Neural progenitor cell (in vitro differentiated cells): ENCODE measurements at regions not wholly inside any gene's neighbourhood (a gene's known extent, or its start where the extent isn't known, plus 50 kb on each side); places are given as distances from the start of the nearest gene placed in this dataset.

Experiments
- DNase-seq: peaks from one replicate; pipeline ENCODE4 v3.0.0-alpha.2; 2016; ENCODE audit warnings: low spot score
- H2AFZ ChIP-seq: fragments of 200-600 bp; sonication (generic); replicated peaks from 2 replicates; pipeline ENCODE4 v1.6.1; 2016; ENCODE audit warnings: antibody characterized with exemption
- H3F3A ChIP-seq: fragments of 200-600 bp; sonication (generic); 2 replicates; pipeline ENCODE4 v1.6.1; 2016; ENCODE audit warnings: antibody characterized with exemption, low read depth
- H3K27ac ChIP-seq: fragments of 200-600 bp; sonication (generic); 2 replicates; pipeline ENCODE4 v1.5.1; 2016; ENCODE audit warnings: mild to moderate bottlenecking
- H3K27me3 ChIP-seq: fragments of 200-600 bp; sonication (generic); 2 replicates; pipeline ENCODE4 v1.6.1; 2016; ENCODE audit warnings: mild to moderate bottlenecking, moderate library complexity
- H3K36me3 ChIP-seq: fragments of 200-600 bp; sonication (generic); 2 replicates; pipeline ENCODE4 v1.5.1; 2016
- H3K4me1 ChIP-seq: fragments of 200-600 bp; sonication (generic); 2 replicates; pipeline ENCODE4 v1.6.1; 2016; ENCODE audit warnings: mixed run types
- H3K4me2 ChIP-seq: fragments of 200-600 bp; sonication (generic); 2 replicates; pipeline ENCODE4 v1.6.1; 2016
- H3K4me3 ChIP-seq: fragments of 200-600 bp; sonication (generic); 2 replicates; pipeline ENCODE4 v1.5.1; 2016
- H3K79me2 ChIP-seq: fragments of 200-600 bp; sonication (generic); 2 replicates; pipeline ENCODE4 v1.6.1; 2016; ENCODE audit warnings: low read depth
- H3K9ac ChIP-seq: fragments of 200-600 bp; sonication (generic); 2 replicates; pipeline ENCODE4 v1.6.1; 2016
- H3K9me3 ChIP-seq: fragments of 200-600 bp; sonication (generic); 2 replicates; pipeline ENCODE4 v1.5.1; 2016; ENCODE audit warnings: low read depth
- H4K20me1 ChIP-seq: fragments of 200-600 bp; sonication (generic); 2 replicates; pipeline ENCODE4 v1.6.1; 2016; ENCODE audit warnings: low read depth
- H3K27ac Mint-ChIP-seq: 3 replicates; pipeline ENCODE4 v1.8.0; 2021; ENCODE audit warnings: mixed read lengths
- H3K27me3 Mint-ChIP-seq: 2 replicates; pipeline ENCODE4 v1.8.0; 2022; ENCODE audit warnings: low read depth, mild to moderate bottlenecking, inconsistent platforms, moderate library complexity, mixed read lengths; ENCODE audit not compliant: insufficient read depth
- H3K36me3 Mint-ChIP-seq: 3 replicates; pipeline ENCODE4 v1.8.0; 2021; ENCODE audit warnings: mixed read lengths
- H3K4me1 Mint-ChIP-seq: 3 replicates; pipeline ENCODE4 v1.8.0; 2021; ENCODE audit warnings: mixed read lengths
- H3K4me3 Mint-ChIP-seq: 3 replicates; pipeline ENCODE4 v1.8.0; 2021; ENCODE audit warnings: mild to moderate bottlenecking, moderate library complexity, mixed read lengths
- H3K9me3 Mint-ChIP-seq: 3 replicates; pipeline ENCODE4 v1.8.0; 2020; ENCODE audit warnings: mixed read lengths
- EZH2 ChIP-seq: fragments of 200-600 bp; sonication (generic); IDR thresholded peaks from 2 replicates; pipeline ENCODE4 v1.6.1; 2017; ENCODE audit warnings: antibody characterized with exemption, mild to moderate bottlenecking, moderate library complexity
- EZH2phosphoT487 ChIP-seq: fragments of 200-600 bp; sonication (generic); IDR thresholded peaks from 2 replicates; pipeline ENCODE4 v1.6.1; 2017; ENCODE audit warnings: antibody characterized with exemption
- TF ChIP-seq, protein P1 (sequence below): fragments of 200-600 bp; sonication (generic); IDR thresholded peaks from 2 replicates; pipeline ENCODE4 v1.5.1; 2017; ENCODE audit warnings: antibody characterized with exemption, mild to moderate bottlenecking

DNA sequence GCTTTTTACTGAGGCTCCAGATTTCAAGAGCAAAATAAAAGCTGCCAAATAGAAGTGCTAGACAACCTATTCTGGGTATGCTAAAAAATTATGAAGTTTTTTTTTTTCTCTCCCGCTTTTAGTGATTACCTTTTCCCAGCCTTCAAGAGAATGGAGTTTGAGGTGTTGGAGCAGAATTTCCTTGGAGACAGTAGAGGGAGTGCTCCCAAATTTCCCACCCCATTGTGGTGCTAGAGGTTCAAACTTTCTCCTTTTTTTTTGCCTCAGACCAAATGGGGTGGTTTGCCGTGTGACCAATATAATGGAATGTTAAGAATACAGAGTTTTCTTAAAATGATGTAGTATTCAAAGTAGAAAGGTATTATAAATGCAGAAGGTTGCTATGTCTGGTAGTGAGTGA is 244.2 kb upstream of the RIOK2 start:
- H3K4me2 ChIP-seq, result no peak overlapping the region
- no peaks in the 10 kb centered on the region for H3K4me1 ChIP-seq
- TF ChIP-seq, protein P1, sequence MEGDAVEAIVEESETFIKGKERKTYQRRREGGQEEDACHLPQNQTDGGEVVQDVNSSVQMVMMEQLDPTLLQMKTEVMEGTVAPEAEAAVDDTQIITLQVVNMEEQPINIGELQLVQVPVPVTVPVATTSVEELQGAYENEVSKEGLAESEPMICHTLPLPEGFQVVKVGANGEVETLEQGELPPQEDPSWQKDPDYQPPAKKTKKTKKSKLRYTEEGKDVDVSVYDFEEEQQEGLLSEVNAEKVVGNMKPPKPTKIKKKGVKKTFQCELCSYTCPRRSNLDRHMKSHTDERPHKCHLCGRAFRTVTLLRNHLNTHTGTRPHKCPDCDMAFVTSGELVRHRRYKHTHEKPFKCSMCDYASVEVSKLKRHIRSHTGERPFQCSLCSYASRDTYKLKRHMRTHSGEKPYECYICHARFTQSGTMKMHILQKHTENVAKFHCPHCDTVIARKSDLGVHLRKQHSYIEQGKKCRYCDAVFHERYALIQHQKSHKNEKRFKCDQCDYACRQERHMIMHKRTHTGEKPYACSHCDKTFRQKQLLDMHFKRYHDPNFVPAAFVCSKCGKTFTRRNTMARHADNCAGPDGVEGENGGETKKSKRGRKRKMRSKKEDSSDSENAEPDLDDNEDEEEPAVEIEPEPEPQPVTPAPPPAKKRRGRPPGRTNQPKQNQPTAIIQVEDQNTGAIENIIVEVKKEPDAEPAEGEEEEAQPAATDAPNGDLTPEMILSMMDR, result peak; percentile 35
- TF ChIP-seq EZH2phosphoT487, result no peak
- H3K27ac Mint-ChIP-seq, result no peak overlapping the region
- no peaks in the 10 kb centered on the region for H4K20me1 ChIP-seq
- no peaks in the 10 kb centered on the region for H3F3A ChIP-seq
- H3K27me3 ChIP-seq, result no peaks in the 10 kb centered on the region
- no peaks in the 10 kb centered on the region for H3K9me3 ChIP-seq
- H3K4me3 ChIP-seq, result no peak overlapping the region
- peak; percentile 11 for DNase-seq
- H3K27me3 Mint-ChIP-seq, result peaks cover 2% of the 10 kb centered on the region
- no peak overlapping the region for H3K27ac ChIP-seq
- no peak overlapping the region for H3K9ac ChIP-seq
- H3K36me3 ChIP-seq, result no peaks in the 10 kb centered on the region
- H3K4me3 Mint-ChIP-seq, result no peak overlapping the region
- H3K9me3 Mint-ChIP-seq, result no peaks in the 10 kb centered on the region
- no peaks in the 10 kb centered on the region for H3K4me1 Mint-ChIP-seq
- no peaks in the 10 kb centered on the region for H3K36me3 Mint-ChIP-seq
- H3K79me2 ChIP-seq, result no peaks in the 10 kb centered on the region
- H2AFZ ChIP-seq, result no peak overlapping the region

DNA sequence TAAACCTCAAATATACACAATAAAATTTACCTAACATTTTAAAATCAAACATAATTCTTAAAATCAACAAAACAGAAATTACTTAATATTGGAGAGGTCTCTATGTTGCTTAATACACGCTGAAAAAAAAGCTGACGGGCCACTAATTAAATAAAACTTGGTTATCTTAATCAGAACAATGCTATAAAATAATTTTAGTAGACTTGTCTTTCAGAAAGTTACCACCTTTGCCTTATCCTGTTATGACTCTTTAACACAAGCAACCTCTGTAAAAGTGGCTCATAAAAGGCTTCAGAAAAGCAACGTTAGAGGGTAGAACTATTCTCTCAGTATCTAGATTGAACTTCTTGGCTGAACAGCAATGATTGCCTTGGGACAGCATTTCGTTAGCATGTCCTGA is 251.0 kb upstream of the RIOK2 start:
- H3K36me3 Mint-ChIP-seq, result no peaks in the 10 kb centered on the region
- H3F3A ChIP-seq, result no peaks in the 10 kb centered on the region
- no peaks in the 10 kb centered on the region for H4K20me1 ChIP-seq
- no peak for DNase-seq
- H3K36me3 ChIP-seq, result no peaks in the 10 kb centered on the region
- no peaks in the 10 kb centered on the region for H3K27me3 Mint-ChIP-seq
- TF ChIP-seq, protein P1, result no peak
- H3K4me1 Mint-ChIP-seq, result no peaks in the 10 kb centered on the region
- H3K27ac Mint-ChIP-seq, result no peak overlapping the region
- no peaks in the 10 kb centered on the region for H3K27me3 ChIP-seq
- H3K4me3 Mint-ChIP-seq, result no peak overlapping the region
- no peaks in the 10 kb centered on the region for H3K9me3 ChIP-seq
- H3K9ac ChIP-seq, result no peak overlapping the region
- H3K9me3 Mint-ChIP-seq, result no peaks in the 10 kb centered on the region
- no peak overlapping the region for H2AFZ ChIP-seq
- H3K4me3 ChIP-seq, result no peak overlapping the region
- no peak overlapping the region for H3K27ac ChIP-seq
- no peaks in the 10 kb centered on the region for H3K4me1 ChIP-seq
- H3K79me2 ChIP-seq, result no peaks in the 10 kb centered on the region
- no peak overlapping the region for H3K4me2 ChIP-seq

DNA sequence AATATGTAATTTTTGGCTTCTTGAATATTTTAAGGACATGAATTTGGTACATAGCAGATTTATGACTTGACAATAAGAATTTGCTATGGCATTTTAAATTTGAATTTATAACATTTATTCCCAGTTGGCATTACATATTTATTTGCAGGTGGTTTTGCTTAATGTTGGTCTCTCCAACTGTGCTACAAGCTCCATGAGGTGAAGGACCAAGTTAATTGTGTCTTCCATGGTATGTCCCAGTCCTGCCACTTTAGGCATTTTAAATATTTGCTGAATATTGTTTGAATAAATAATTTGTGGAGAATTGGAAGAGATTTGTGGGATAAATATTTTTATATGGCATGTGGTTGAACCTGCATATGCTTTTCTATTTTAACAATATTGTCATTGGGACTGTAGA is 253.4 kb upstream of the RIOK2 start:
- Mint-ChIP-seq H3K27ac (no peak overlapping the region), H3K4me1 (no peaks in the 10 kb centered on the region), H3K36me3 (no peaks in the 10 kb centered on the region), H3K27me3 (no peaks in the 10 kb centered on the region), H3K9me3 (no peaks in the 10 kb centered on the region), H3K4me3 (no peak overlapping the region)
- Histone ChIP-seq H3K4me3 (no peak overlapping the region), H3F3A (no peaks in the 10 kb centered on the region), H3K27me3 (no peaks in the 10 kb centered on the region), H3K9me3 (no peaks in the 10 kb centered on the region), H4K20me1 (no peaks in the 10 kb centered on the region), H3K27ac (no peak overlapping the region), H3K4me2 (no peak overlapping the region), H3K36me3 (no peaks in the 10 kb centered on the region), H2AFZ (no peak overlapping the region), H3K79me2 (no peaks in the 10 kb centered on the region), H3K4me1 (no peaks in the 10 kb centered on the region), H3K9ac (no peak overlapping the region)
- TF ChIP-seq EZH2phosphoT487 (no peak), EZH2 (no peak)
- TF ChIP-seq, protein P1, result no peak
- no peak for DNase-seq

DNA sequence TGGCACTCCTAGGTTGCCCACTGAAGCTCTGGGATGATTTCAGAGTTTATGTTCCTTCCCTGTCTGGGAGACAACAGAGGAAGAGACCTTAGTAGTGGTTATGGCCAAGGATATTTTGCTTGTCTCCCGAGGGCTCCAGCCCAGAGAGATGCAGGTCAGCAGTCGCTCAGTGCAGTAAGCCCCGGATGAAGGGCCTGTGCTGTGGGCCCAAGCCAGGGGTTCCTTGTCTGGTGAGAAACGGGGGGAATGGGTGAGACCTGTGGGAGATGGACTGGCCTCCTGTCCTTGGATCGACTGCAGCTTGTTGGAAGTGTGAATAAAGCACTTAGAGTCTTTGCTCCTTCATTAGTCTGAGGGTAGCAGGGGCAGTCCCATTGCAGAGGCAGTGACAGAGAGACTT is 260.7 kb upstream of the RIOK2 start:
- no peaks in the 10 kb centered on the region for H3F3A ChIP-seq
- H3K4me2 ChIP-seq, result no peak overlapping the region
- no peaks in the 10 kb centered on the region for H4K20me1 ChIP-seq
- H3K27ac ChIP-seq, result no peak overlapping the region
- TF ChIP-seq, protein P1, result no peak
- TF ChIP-seq EZH2, result no peak
- no peak for TF ChIP-seq EZH2phosphoT487
- DNase-seq, result no peak
- no peaks in the 10 kb centered on the region for H3K4me1 ChIP-seq
- no peak overlapping the region for H3K27ac Mint-ChIP-seq
- H3K36me3 ChIP-seq, result no peaks in the 10 kb centered on the region
- no peaks in the 10 kb centered on the region for H3K4me1 Mint-ChIP-seq
- H3K36me3 Mint-ChIP-seq, result no peaks in the 10 kb centered on the region
- H3K9me3 ChIP-seq, result no peaks in the 10 kb centered on the region
- no peak overlapping the region for H2AFZ ChIP-seq
- H3K9ac ChIP-seq, result no peak overlapping the region
- H3K79me2 ChIP-seq, result no peaks in the 10 kb centered on the region
- H3K27me3 Mint-ChIP-seq, result no peaks in the 10 kb centered on the region
- H3K4me3 Mint-ChIP-seq, result no peak overlapping the region
- H3K4me3 ChIP-seq, result no peak overlapping the region
- H3K9me3 Mint-ChIP-seq, result peaks cover 7% of the 10 kb centered on the region
- H3K27me3 ChIP-seq, result no peaks in the 10 kb centered on the region
